ENCODE measurements at regions not wholly inside any gene's neighbourhood (a gene's known extent, or its start where the extent isn't known, plus 50 kb on each side); places are given as distances from the start of the nearest gene placed in this dataset.

DNA sequence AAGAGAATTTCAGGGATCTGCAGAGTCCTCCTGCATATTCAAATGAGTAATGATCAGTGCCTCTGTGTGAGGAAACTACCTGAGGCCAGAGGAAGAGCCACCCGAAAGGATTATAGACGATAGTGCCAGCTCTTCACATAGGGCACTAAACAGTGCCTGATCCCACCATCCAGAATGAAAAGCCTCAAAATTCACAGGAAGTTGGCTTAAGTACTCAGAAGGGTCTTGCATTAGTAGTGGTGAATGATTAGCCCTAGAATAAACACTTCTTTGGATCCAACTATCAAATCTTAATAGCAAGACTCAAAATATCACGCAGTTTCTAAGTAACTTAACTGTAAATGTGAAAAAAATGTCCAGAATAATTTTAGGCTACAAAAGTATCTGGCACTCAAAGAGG lies 324.4 kb downstream of the ZNF674 start:
- Histone ChIP-seq H3K9me3 (ENCODE audit: severe bottlenecking) (no peaks in the 10 kb centered on the region), H3K4me1 (ENCODE audit: insufficient read depth, poor library complexity, severe bottlenecking) (no peaks in the 10 kb centered on the region), H3K36me3 (ENCODE audit: low read depth) (no peaks in the 10 kb centered on the region), H3K27ac (ENCODE audit: poor library complexity, severe bottlenecking) (no peak overlapping the region), H3K27me3 (ENCODE audit: insufficient read depth, poor library complexity, severe bottlenecking) (no peaks in the 10 kb centered on the region), H3K4me3 (ENCODE audit: severe bottlenecking) (no peak overlapping the region)
- DNase-seq (ENCODE audit: low spot score) (no peak), ATAC-seq (ENCODE audit: low read depth) (no peak)
- TF ChIP-seq, protein P1, sequence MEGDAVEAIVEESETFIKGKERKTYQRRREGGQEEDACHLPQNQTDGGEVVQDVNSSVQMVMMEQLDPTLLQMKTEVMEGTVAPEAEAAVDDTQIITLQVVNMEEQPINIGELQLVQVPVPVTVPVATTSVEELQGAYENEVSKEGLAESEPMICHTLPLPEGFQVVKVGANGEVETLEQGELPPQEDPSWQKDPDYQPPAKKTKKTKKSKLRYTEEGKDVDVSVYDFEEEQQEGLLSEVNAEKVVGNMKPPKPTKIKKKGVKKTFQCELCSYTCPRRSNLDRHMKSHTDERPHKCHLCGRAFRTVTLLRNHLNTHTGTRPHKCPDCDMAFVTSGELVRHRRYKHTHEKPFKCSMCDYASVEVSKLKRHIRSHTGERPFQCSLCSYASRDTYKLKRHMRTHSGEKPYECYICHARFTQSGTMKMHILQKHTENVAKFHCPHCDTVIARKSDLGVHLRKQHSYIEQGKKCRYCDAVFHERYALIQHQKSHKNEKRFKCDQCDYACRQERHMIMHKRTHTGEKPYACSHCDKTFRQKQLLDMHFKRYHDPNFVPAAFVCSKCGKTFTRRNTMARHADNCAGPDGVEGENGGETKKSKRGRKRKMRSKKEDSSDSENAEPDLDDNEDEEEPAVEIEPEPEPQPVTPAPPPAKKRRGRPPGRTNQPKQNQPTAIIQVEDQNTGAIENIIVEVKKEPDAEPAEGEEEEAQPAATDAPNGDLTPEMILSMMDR (IDR thresholded peaks at IDR 0.05; ENCODE audit: poor library complexity, severe bottlenecking), result no peak

DNA sequence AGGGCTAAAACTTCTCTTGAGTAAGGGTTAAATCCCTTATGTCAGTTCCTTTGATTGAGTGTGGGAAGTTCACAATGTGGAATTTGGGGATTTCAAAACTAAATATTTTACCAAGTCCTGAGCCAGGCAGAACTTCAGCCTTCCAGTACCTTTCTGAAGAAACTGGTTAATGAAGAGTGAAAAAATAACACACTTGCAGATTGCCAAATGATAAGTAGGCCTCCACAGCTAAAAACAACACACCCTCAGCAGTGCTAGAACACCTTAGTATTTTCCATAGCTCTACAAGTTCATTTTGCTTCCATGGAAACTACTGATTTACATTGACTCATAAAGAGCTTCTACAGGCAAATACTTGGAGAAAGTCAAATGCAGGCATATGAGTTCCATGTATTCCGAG lies 326.8 kb downstream of the ZNF674 start:
- Histone ChIP-seq H3K4me1 (ENCODE audit: insufficient read depth, poor library complexity, severe bottlenecking) (no peaks in the 10 kb centered on the region), H3K36me3 (ENCODE audit: low read depth) (no peaks in the 10 kb centered on the region), H3K27ac (ENCODE audit: poor library complexity, severe bottlenecking) (no peak overlapping the region), H3K4me3 (ENCODE audit: severe bottlenecking) (no peak overlapping the region), H3K9me3 (ENCODE audit: severe bottlenecking) (no peaks in the 10 kb centered on the region), H3K27me3 (ENCODE audit: insufficient read depth, poor library complexity, severe bottlenecking) (no peaks in the 10 kb centered on the region)
- ATAC-seq (ENCODE audit: low read depth) (no peak), DNase-seq (ENCODE audit: low spot score) (no peak)
- TF ChIP-seq, protein P1 (IDR thresholded peaks at IDR 0.05; ENCODE audit: poor library complexity, severe bottlenecking), result no peak

DNA sequence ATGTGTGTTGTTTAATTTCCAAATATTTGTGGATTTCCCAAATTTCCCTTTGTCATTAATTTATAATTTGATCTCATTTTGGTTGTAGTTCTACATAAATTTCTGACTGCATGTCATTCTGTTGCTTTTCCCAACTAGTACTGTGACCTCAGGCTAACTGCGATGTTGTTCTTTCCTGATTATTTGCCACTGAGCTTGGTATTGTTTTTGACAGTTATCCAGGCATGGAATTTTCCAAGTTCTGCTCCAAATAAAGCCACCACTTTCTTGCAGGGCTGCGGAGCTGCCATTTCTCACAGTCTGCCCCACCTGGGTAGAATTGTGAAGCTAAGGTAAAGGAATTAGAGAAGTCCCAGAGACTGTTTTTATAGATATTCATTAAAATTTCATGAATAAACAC lies 328.8 kb downstream of the ZNF674 start:
- Histone ChIP-seq H3K4me1 (ENCODE audit: insufficient read depth, poor library complexity, severe bottlenecking) (no peaks in the 10 kb centered on the region), H3K36me3 (ENCODE audit: low read depth) (no peaks in the 10 kb centered on the region), H3K27ac (ENCODE audit: poor library complexity, severe bottlenecking) (no peak overlapping the region), H3K9me3 (ENCODE audit: severe bottlenecking) (no peaks in the 10 kb centered on the region), H3K27me3 (ENCODE audit: insufficient read depth, poor library complexity, severe bottlenecking) (no peaks in the 10 kb centered on the region), H3K4me3 (ENCODE audit: severe bottlenecking) (no peak overlapping the region)
- TF ChIP-seq, protein P1 (IDR thresholded peaks at IDR 0.05; ENCODE audit: poor library complexity, severe bottlenecking), result no peak
- ATAC-seq (ENCODE audit: low read depth), result no peak
- DNase-seq (ENCODE audit: low spot score), result no peak

DNA sequence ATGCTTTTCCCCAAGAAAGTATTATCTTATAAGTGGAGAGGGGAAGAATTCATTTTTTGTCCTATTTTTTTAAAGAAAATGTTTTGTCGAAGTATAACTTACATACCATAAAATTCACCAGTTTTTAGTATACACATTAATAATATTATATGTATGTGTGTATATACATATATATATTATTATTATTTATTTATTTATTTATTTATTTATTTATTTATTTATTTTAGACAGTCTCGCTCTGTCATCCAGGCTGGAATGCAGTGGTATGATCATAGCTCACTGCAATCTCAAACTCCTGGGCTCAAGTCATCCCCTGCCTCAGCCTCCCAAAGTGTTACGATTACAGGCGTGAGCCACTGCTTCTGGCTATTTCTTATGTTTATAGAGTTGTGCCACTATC lies 334.1 kb downstream of the ZNF674 start:
- H3K4me1 ChIP-seq (ENCODE audit: insufficient read depth, poor library complexity, severe bottlenecking), result peaks cover 25% of the 10 kb centered on the region
- DNase-seq (ENCODE audit: low spot score), result no peak
- H3K9me3 ChIP-seq (ENCODE audit: severe bottlenecking), result no peaks in the 10 kb centered on the region
- TF ChIP-seq, protein P1 (IDR thresholded peaks at IDR 0.05; ENCODE audit: poor library complexity, severe bottlenecking), result no peak
- H3K27me3 ChIP-seq (ENCODE audit: insufficient read depth, poor library complexity, severe bottlenecking), result no peaks in the 10 kb centered on the region
- H3K4me3 ChIP-seq (ENCODE audit: severe bottlenecking), result no peak overlapping the region
- no peak for ATAC-seq (ENCODE audit: low read depth)
- H3K27ac ChIP-seq (ENCODE audit: poor library complexity, severe bottlenecking), result peak overlapping the region; percentile 93
- no peaks in the 10 kb centered on the region for H3K36me3 ChIP-seq (ENCODE audit: low read depth)

DNA sequence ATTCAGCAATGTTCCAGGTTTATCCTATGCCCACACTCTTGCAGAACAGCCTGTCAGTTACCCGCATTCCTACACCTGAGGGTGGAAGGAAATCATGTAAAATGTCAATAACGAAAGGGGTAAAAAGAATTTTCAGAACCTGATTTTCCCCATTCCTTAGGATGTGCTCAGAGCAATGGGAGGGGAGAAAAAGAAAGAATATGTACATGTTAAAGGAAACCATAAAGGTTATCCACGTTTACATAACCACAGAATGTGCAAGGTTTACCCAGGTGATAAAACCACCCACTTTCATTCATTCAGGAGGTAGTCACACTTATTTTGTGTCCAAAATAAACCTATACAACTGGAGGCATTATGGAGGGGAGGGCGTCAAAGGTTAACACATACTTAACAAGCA lies 335.5 kb downstream of the ZNF674 start:
- DNase-seq (ENCODE audit: low spot score) (no peak), ATAC-seq (ENCODE audit: low read depth) (peak; percentile 89)
- Histone ChIP-seq H3K4me1 (ENCODE audit: insufficient read depth, poor library complexity, severe bottlenecking) (peaks cover 25% of the 10 kb centered on the region), H3K4me3 (ENCODE audit: severe bottlenecking) (no peak overlapping the region), H3K36me3 (ENCODE audit: low read depth) (no peaks in the 10 kb centered on the region), H3K27me3 (ENCODE audit: insufficient read depth, poor library complexity, severe bottlenecking) (no peaks in the 10 kb centered on the region), H3K27ac (ENCODE audit: poor library complexity, severe bottlenecking) (peak overlapping the region; percentile 93), H3K9me3 (ENCODE audit: severe bottlenecking) (no peaks in the 10 kb centered on the region)
- TF ChIP-seq, protein P1 (IDR thresholded peaks at IDR 0.05; ENCODE audit: poor library complexity, severe bottlenecking), result no peak

All from RWPE2 (cell line).